ENCODE measurements at regions not wholly inside any gene's neighbourhood (a gene's known extent, or its start where the extent isn't known, plus 50 kb on each side); places are given as distances from the start of the nearest gene placed in this dataset.

DNA sequence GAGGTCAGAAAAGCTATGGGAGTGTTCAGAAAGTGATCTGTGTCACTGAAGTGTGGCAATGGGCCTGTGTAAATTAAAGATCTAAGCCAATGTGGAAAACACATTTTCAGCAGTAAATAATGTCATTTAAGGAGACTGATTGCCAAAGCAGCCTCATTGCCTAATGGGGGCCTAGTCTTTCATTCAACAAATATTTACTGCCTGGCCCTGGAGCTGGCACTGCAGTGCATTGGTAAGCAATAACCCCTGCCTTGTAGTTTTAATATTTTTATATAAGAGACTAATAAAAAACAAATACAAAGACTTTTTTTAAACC, 326.6 kb downstream of the BTG1 start:
- no peaks in the 10 kb centered on the region for H3K9me2 ChIP-seq (replicated peaks; ENCODE audit: insufficient read depth)
- H3K79me2 ChIP-seq: no peaks in the 10 kb centered on the region
- no peak overlapping the region for H3K4me2 ChIP-seq
- H3K9me3 ChIP-seq (ENCODE audit: low read depth): no peaks in the 10 kb centered on the region
- no peaks in the 10 kb centered on the region for H4K20me1 ChIP-seq (ENCODE audit: insufficient read depth, poor library complexity, severe bottlenecking)
- H3K36me3 ChIP-seq (replicated peaks; ENCODE audit: insufficient read depth, low read depth): no peaks in the 10 kb centered on the region
- TF ChIP-seq EZH2phosphoT487 (IDR thresholded peaks at IDR 0.05; ENCODE audit: low read depth, severe bottlenecking, unreplicated experiment) (no peak), EZH2 (IDR thresholded peaks at IDR 0.05; ENCODE audit: borderline replicate concordance) (no peak), CTCF (IDR thresholded peaks at IDR 0.05; ENCODE audit: poor library complexity) (no peak)
- no peaks in the 10 kb centered on the region for H3K27me3 ChIP-seq
- peak overlapping the region; percentile 19 for H3K27ac ChIP-seq
- H2AFZ ChIP-seq: no peak overlapping the region
- peak; percentile 5 for DNase-seq (ENCODE audit: low spot score)
- H3K4me1 ChIP-seq (ENCODE audit: insufficient read depth): no peaks in the 10 kb centered on the region
- no peak overlapping the region for H3K4me3 ChIP-seq

DNA sequence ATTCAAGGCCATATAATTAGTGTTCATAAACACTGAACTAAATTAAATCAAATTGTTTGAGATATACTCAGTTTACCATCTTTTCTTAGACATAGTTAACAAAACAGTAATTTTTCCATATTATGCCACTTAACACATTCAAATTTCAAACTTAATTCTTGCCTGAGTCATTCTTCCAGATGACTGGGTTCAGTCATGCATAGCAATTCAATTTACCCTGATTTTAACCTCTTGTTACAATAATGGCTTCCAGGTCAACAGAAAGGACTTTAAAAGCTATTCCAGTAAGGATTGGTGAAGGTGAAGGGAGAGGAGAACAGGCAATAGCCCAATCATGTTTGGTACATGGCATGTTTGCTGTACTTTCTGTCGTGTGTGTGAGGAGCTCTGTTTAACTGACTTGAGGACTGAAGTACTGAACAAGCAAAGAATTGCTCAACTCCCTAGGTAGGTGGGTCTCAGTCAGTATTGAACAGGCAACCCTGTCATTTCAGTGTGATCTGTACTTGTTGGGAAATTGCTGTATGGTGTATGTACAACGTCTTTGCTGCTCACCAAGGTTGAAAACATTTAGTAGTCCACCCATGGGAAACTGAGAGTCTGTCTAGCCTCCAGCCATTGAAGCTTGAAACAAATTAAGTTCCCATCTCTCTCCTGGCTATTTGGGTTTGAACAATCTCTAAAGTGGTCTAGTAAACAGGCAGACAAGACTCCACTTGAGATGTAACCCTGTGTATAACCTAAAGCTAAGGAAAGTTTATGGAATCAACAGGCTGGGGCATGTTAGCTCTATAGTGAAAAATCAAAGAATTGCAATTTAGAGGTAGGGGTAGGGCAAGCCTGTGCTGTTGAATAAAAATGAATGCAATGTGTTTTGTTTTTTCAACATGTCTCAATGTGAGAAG, 327.2 kb downstream of the BTG1 start:
- H3K79me2 ChIP-seq: no peaks in the 10 kb centered on the region
- TF ChIP-seq EZH2 (IDR thresholded peaks at IDR 0.05; ENCODE audit: borderline replicate concordance) (no peak), CTCF (IDR thresholded peaks at IDR 0.05; ENCODE audit: poor library complexity) (no peak), EZH2phosphoT487 (IDR thresholded peaks at IDR 0.05; ENCODE audit: low read depth, severe bottlenecking, unreplicated experiment) (no peak)
- peak overlapping the region; percentile 19 for H3K27ac ChIP-seq
- DNase-seq (ENCODE audit: low spot score): peak; percentile 6
- no peaks in the 10 kb centered on the region for H3K27me3 ChIP-seq
- no peaks in the 10 kb centered on the region for H3K9me2 ChIP-seq (replicated peaks; ENCODE audit: insufficient read depth)
- WGBS (ENCODE audit: low lambda C conversion rate, missing lambda C conversion rate): 41% methylated on average over 2 of the region's 2 CpGs
- no peaks in the 10 kb centered on the region for H3K36me3 ChIP-seq (replicated peaks; ENCODE audit: insufficient read depth, low read depth)
- H3K9me3 ChIP-seq (ENCODE audit: low read depth): no peaks in the 10 kb centered on the region
- H3K4me1 ChIP-seq (ENCODE audit: insufficient read depth): no peaks in the 10 kb centered on the region
- no peak overlapping the region for H3K4me3 ChIP-seq
- H3K4me2 ChIP-seq: no peak overlapping the region
- no peak overlapping the region for H2AFZ ChIP-seq
- H4K20me1 ChIP-seq (ENCODE audit: insufficient read depth, poor library complexity, severe bottlenecking): no peaks in the 10 kb centered on the region

- H3K9me3 ChIP-seq (ENCODE audit: low read depth): no peaks in the 10 kb centered on the region
- H3K27me3 ChIP-seq: no peaks in the 10 kb centered on the region
- H3K79me2 ChIP-seq: no peaks in the 10 kb centered on the region
- WGBS (ENCODE audit: low lambda C conversion rate, missing lambda C conversion rate): 81% methylated on average over 2 of the region's 2 CpGs
- no peak overlapping the region for H3K4me2 ChIP-seq
- TF ChIP-seq EZH2 (IDR thresholded peaks at IDR 0.05; ENCODE audit: borderline replicate concordance) (no peak), CTCF (IDR thresholded peaks at IDR 0.05; ENCODE audit: poor library complexity) (no peak), EZH2phosphoT487 (IDR thresholded peaks at IDR 0.05; ENCODE audit: low read depth, severe bottlenecking, unreplicated experiment) (no peak)
- H3K27ac ChIP-seq: no peak overlapping the region
- H3K9me2 ChIP-seq (replicated peaks; ENCODE audit: insufficient read depth): no peaks in the 10 kb centered on the region
- no peaks in the 10 kb centered on the region for H4K20me1 ChIP-seq (ENCODE audit: insufficient read depth, poor library complexity, severe bottlenecking)
- H3K4me3 ChIP-seq: no peak overlapping the region
- no peaks in the 10 kb centered on the region for H3K4me1 ChIP-seq (ENCODE audit: insufficient read depth)
- no peaks in the 10 kb centered on the region for H3K36me3 ChIP-seq (replicated peaks; ENCODE audit: insufficient read depth, low read depth)
- DNase-seq (ENCODE audit: low spot score): no peak
- H2AFZ ChIP-seq: no peak overlapping the region
Observed at GRCh38 chr12:91817517-91817916, 328.1 kb downstream of the BTG1 start.

Data from hepatocyte (in vitro differentiated cells).